Ureter (tissue), 1 donor: ENCODE measurements at regions not wholly inside any gene's neighbourhood (a gene's known extent, or its start where the extent isn't known, plus 50 kb on each side); places are given as distances from the start of the nearest gene placed in this dataset.
"Not testable (repeated sequence)": the region's sequence is repeated elsewhere in the genome, so short reads cannot be mapped to it uniquely, and the experiment has no call there.

Experiments
- DNase-seq: peaks from one replicate; pipeline ENCODE4 v3.0.0-alpha.2; 2020; ENCODE audit warnings: low spot score
- donor health status: DM: yes; HTN: yes; CAD: no.

DNA sequence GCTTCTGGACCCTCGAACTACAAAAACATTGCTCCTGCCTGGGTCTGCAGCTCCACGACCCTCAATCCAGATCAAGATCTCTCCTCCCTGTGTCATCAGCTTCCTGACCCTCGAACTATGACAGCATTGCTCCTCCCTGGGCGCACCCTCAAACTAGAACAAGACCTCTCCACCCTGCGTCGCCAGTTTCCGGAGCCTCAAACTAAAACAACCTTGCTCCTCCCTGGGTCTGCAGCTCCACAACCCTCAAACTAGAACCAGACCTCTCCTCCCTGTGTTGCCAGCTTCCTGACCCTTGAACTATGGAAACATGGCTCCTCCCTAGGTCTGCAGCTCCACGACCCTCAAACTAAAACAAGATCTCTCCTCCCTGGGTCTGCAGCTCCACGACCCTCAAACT, 339.7 kb upstream of the SULF2 start:
- no peak for DNase-seq

DNA sequence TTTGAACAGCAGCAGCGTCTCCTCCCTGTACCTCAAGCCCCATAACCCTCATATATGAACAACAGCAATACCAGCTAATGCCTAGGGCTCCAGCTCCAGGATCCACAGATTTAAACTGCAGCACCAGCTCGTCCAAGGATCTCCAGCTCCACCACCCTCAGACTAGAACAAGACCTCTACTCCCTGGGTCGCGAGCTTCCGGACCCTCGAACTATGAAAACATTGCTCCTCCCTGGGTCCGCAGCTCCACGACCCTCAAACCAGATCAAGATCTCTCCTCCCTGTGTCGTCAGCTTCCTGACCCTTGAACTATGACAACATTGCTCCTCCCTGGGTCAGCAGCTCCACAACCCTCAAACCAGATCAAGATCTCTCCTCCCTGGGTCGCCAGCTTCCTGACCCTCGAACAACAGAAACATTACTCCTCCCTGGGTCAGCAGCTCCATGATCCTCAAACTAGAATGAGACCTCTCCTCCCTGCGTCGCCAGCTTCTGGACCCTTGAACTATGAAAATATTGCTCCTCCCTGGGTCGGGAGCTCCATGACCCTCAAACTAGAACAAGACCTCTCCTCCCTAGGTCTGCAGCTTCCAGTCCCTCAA, 339.0 kb upstream of the SULF2 start:
- DNase-seq: no peak

DNA sequence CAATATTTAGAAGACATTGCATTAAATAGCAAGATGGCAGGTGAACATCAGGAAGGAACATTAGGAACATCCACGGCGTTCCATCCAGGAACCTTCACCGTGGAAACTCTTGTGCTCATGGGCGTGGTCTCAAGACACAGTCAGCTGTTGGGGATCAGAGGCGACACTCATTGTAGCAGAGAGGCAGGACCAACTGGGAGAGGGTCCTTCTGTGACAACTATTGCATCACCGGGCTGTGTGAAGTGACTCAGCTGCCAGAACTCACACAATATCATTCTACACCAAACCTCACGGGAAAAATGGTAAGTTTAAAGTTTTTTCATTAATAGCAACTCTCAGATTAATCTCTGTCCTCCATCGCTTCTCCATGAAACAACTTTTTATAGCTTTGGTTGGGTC, 334.8 kb upstream of the SULF2 start:
- DNase-seq: no peak

- not testable (repeated sequence) for DNase-seq
Measured at GRCh38 chr20:48119389-48119788, 334.1 kb upstream of the SULF2 start.

DNA sequence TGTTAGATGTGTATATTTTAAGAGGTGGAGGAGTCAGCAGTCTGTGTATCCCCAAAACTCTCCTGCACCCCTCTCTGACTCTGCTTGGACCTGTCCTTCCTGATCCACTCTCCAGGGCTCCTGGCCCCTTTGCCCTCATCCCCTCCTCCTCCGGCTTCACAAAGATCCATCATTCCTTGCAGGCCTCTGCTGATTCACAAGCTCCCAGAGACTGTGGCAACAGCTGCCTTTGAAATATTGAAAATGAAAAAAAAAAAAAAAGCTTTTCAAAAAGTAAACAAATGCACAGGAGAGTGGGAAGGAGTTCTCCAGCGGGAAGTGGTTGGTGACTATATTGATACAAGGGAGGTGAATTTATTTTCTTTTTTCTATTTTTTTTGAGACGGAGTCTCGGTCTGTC, 330.2 kb upstream of the SULF2 start:
- no peak for DNase-seq

DNA sequence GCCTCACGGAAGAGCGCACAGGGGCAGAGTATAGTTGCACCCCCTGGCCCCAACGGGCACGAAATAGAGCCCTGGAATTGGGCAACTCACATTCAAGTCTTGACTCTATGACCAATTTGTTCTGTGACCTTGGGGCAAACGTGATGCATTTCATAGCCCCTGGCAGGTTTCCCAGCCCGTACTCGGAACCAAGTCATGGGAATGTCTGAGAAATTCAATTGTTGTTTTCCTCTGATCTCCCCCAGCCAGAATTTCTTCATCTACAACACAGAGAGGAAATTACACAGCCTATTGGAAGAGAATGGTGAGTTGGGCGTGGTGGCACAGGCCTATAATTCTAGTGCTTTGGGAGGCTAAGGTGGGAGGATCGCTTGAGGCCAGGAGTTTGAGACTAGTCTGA, 322.3 kb upstream of the SULF2 start:
- no peak for DNase-seq

GRCh38 chr20:48106428-48106827, 321.1 kb upstream of the SULF2 start:
- no peak for DNase-seq

- no peak for DNase-seq
Measured at GRCh38 chr20:48105526-48105925, 320.2 kb upstream of the SULF2 start.

GRCh38 chr20:48102931-48103660, 317.8 kb upstream of the SULF2 start:
- no peak for DNase-seq

GRCh38 chr20:48102076-48102787, 317.0 kb upstream of the SULF2 start:
- DNase-seq: no peak

- DNase-seq: no peak
Measured at GRCh38 chr20:48100483-48100882, 315.2 kb upstream of the SULF2 start.

DNA sequence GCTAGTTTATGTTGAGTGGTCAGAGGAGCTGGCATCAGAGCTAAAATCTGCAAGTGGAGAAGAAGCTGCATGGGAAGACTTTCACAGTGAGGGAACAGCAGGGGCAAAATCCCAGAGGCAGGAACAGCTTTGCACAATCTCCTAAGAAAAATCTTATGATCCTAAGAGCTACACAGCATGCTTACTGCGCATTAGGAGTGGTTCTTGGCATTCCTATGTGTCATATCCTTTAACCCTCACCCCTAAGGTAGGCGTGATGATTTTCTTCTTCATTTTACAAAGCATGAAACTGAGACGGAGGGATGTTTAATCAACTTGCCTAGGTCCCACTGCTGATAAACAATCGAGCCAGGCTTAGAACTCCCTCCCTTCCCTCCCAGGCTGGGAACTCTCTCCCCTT, 313.6 kb upstream of the SULF2 start:
- DNase-seq: no peak

GRCh38 chr20:48098099-48098498, 312.8 kb upstream of the SULF2 start:
- no peak for DNase-seq

DNA sequence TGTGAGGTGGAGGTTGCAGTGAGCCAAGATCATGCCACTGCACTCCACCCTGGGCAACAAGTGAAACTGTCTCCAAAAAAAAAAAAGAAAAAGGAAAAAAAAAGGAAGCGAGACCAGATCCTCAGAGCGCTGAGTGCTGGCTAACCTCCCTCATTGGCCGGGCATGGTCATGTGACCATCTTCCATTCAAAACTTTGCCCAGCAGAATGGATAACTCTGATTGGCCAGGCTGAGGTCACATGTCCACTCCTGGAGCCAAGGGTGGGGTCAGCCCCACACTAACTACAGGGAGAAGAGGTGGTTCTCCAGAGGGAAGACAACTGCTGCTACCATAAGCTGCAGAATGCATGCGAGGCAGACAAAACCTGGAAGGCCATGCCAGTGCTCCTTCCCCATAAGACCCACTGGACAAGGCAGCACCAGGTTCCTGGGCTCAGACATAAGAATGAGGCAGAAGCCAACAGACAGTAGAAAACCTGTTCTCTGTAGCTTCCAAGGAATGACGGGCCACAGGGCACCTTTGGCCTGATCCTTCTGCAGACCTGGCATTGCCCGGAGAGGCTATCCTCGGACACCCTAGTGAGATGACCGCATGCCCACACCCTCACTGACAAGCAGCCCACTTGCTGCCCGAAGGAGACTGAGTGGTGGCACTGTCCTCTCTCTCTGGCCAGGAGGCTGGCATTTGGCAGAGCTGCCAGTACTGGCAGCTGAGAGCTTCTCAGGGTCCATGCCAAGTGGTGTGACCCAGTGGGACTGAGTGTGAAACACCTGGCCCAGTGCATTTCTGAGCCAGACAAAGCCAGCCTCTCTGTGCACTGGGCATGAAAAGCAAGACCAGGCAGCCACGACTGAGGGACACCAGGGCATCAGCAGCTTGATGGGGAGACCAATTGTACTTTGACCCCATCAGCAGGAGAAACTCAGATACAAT, 311.9 kb upstream of the SULF2 start:
- DNase-seq: no peak

DNA sequence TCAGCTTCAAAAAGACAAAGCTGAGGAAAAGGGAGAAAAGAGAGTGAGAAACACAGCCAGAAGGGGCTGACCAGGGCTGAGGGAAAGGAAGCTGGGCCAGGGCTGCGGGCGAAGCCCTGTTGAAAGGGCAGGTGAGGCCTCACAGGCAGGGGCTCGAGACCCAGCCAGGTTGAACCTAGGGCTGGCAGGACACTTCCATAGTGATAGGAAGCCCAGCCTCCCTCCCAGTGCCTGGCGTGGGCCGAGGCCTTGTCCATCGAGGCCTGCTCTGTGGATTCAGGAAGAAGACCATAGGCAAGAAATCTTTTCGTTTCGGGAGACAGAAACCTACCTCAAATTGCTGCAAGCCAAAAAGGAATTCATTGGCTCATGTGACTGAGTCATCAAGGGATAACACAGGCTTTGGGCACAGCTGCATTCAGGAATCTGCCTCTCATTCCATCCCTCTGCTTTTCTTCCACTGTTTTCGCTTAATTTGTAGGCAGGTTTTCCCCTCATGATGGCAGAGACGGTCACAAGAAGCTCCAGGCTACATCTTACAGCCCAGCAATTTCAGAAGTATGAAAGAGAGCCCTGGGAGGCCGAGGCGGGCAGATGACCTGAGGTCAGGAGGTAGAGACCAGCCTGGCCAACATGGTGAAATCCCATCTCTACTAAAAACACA, 311.1 kb upstream of the SULF2 start:
- DNase-seq: no peak

- no peak for DNase-seq
Measured at GRCh38 chr20:48094944-48095343, 309.7 kb upstream of the SULF2 start.

DNA sequence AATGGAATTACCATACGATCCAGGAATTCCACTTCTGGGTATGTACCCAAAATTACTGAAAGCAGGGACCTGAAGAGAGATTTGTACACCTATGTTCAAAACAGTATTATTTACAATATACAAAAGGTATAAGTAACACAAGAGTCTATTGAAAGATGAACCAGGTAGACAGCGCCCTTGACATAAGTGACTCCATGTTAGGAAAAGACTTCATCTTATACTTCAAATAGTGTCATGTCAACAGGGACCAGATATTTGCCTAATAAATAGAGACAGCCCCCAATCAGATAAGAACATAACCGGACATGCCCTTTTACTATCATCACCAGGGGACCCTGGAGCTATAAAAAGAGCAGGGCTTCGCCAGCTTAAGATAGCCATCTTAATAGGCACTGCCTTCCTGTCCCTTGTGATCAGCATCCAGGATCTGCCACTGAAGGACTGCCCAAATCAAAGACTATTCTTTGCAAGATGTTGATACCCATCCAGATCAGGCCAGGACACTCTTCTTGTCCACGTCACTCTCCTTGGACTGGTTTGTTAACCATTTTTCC, 309.0 kb upstream of the SULF2 start:
- no peak for DNase-seq

GRCh38 chr20:48092596-48093280, 307.5 kb upstream of the SULF2 start:
- DNase-seq: no peak

GRCh38 chr20:48090784-48091183, 305.5 kb upstream of the SULF2 start:
- no peak for DNase-seq

GRCh38 chr20:48090314-48090713, 305.0 kb upstream of the SULF2 start:
- no peak for DNase-seq

GRCh38 chr20:48080583-48080982, 295.3 kb upstream of the SULF2 start:
- no peak for DNase-seq
